ENCODE measurements at regions not wholly inside any gene's neighbourhood (a gene's known extent, or its start where the extent isn't known, plus 50 kb on each side); places are given as distances from the start of the nearest gene placed in this dataset.

GRCh38 chr13:60214213-60215055 is 50.7 kb upstream of the DIAPH3 start (continued):
- TF ChIP-seq TEF (CRISPR knock-in tag; IDR thresholded peaks at IDR 0.05) (no peak), XBP1 (CRISPR knock-in tag; IDR thresholded peaks at IDR 0.05) (no peak), ELF4 (CRISPR knock-in tag; IDR thresholded peaks at IDR 0.05; ENCODE audit: borderline replicate concordance) (no peak), KLF12 (CRISPR knock-in tag; IDR thresholded peaks at IDR 0.05; ENCODE audit: borderline replicate concordance) (no peak)

GRCh38 chr13:60220072-60220471 is 56.3 kb upstream of the DIAPH3 start:
- no peak overlapping the region for H2AFZ ChIP-seq (ENCODE audit: low read length)
- no peaks in the 10 kb centered on the region for H3K4me1 ChIP-seq (ENCODE audit: insufficient read depth, low read length)
- intact Hi-C loops (cut with micrococcal nuclease; ENCODE audit: unreplicated experiment): no loop called here
- ChIA-PET POLR2A (no interaction called here), CTCF (ENCODE audit: low intra/inter-chr PET ratio, low total read pairs) (no interaction called here)
- no peak overlapping the region for H3K9ac ChIP-seq (ENCODE audit: insufficient read depth, low read depth, low read length)
- no peaks in the 10 kb centered on the region for H4K20me1 ChIP-seq (ENCODE audit: insufficient read depth, low read length)
- H3K79me2 ChIP-seq (ENCODE audit: insufficient read depth, low read length): no peaks in the 10 kb centered on the region
- in situ Hi-C loops (cut with HindIII; ENCODE audit: extremely low pct_ligation_motif_present, low pct_unique_long_range_greater_than_20kb): no loop called here
- H3K4me2 ChIP-seq (ENCODE audit: low read depth, low read length): no peak overlapping the region
- BruUV-seq (replicated peaks): no TSS peak
- DNase-seq (ENCODE audit: low spot score) (no peak), ATAC-seq (no peak), FAIRE-seq (no peak)
- TF ChIP-seq NR2C2 (CRISPR knock-in tag; IDR thresholded peaks at IDR 0.05; ENCODE audit: borderline replicate concordance): no peak
- no peak for TF ChIP-seq GLI4 (CRISPR knock-in tag; IDR thresholded peaks at IDR 0.05; ENCODE audit: borderline replicate concordance)
- TF ChIP-seq, protein P1, sequence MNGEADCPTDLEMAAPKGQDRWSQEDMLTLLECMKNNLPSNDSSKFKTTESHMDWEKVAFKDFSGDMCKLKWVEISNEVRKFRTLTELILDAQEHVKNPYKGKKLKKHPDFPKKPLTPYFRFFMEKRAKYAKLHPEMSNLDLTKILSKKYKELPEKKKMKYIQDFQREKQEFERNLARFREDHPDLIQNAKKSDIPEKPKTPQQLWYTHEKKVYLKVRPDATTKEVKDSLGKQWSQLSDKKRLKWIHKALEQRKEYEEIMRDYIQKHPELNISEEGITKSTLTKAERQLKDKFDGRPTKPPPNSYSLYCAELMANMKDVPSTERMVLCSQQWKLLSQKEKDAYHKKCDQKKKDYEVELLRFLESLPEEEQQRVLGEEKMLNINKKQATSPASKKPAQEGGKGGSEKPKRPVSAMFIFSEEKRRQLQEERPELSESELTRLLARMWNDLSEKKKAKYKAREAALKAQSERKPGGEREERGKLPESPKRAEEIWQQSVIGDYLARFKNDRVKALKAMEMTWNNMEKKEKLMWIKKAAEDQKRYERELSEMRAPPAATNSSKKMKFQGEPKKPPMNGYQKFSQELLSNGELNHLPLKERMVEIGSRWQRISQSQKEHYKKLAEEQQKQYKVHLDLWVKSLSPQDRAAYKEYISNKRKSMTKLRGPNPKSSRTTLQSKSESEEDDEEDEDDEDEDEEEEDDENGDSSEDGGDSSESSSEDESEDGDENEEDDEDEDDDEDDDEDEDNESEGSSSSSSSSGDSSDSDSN (CRISPR knock-in tag; IDR thresholded peaks at IDR 0.05): no peak
- no peak overlapping the region for H3K4me3 ChIP-seq (replicated peaks in 1 of 3; ENCODE audit: insufficient read depth in 1 of 3, low read depth in 2 of 3, low read length in 3 of 3)
- no peaks in the 10 kb centered on the region for H3K9me3 ChIP-seq (ENCODE audit: low read length)
- no peak overlapping the region for H3K27ac ChIP-seq (ENCODE audit: extremely low read length, insufficient read depth, low read length)
- peaks cover 0 to 10% of the 10 kb centered on the region in 2 experiments; a peak in 1 of 5 replicates for H3K27me3 ChIP-seq (ENCODE audit: control insufficient read depth in 1 of 2, insufficient read depth in 2 of 2, low read length in 2 of 2)
- no peaks in the 10 kb centered on the region for H3K36me3 ChIP-seq (replicated peaks in 1 of 2; ENCODE audit: control insufficient read depth in 1 of 2, insufficient read depth in 2 of 2, low read length in 2 of 2)
- WGBS (ENCODE audit: low lambda C conversion rate): 45% methylated on average over 1 of the region's 1 CpG
